Cardiac fibroblast (primary cell): ENCODE measurements at regions not wholly inside any gene's neighbourhood (a gene's known extent, or its start where the extent isn't known, plus 50 kb on each side); places are given as distances from the start of the nearest gene placed in this dataset.
A peak's percentile ranks its signal among the peaks of the same experiment; 100 is the strongest.

ENCODE experiments used
- DNase-seq, 2 donors: peaks; one replicate each; pipeline versions ENCODE4 v3.0.0 to v3.0.0-alpha.2; 2010; ENCODE audit warnings: low read depth in 2 of 2
- H3K4me3 ChIP-seq, 2 donors: replicated peaks in 1 of 2; 1 replicate in 1 of 2; 2 replicates in 1 of 2; pipeline ENCODE4 v1.5.1; 2011; ENCODE audit warnings: low read depth in 2 of 2, low read length in 2 of 2, mild to moderate bottlenecking in 2 of 2, moderate library complexity in 1 of 2
- CTCF ChIP-seq: IDR thresholded peaks from one replicate; pipeline ENCODE4 v1.5.1; 2011; ENCODE audit warnings: low read depth, mild to moderate bottlenecking, low read length, inconsistent platforms

- TF ChIP-seq CTCF = no peak
- no peak overlapping the region for H3K4me3 ChIP-seq
- DNase-seq = no peak
Observed at GRCh38 chr2:53582556-53582955, 185.0 kb upstream of the CHAC2 start.

DNA sequence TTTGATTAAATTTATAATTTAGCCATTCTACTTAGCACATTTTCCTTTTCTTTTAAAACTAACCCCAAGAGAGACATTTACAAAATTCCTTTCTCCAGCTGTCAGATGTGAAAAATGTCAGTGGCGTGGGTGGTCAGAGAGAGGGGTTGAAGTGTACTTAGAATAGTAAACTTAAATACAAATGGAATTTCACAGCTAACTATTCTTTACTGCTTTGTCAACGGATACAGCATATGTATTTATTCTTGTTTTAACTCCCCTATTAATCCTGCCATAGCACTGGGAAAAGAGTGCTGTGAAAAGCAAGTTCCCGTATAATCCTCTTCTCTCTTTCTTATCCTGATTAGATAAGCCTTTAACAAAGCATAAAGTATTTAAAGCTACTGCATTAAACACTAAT is 191.4 kb upstream of the CHAC2 start:
- TF ChIP-seq CTCF = no peak
- no peak overlapping the region for H3K4me3 ChIP-seq
- peak; percentile 15 to 37 for DNase-seq

DNA sequence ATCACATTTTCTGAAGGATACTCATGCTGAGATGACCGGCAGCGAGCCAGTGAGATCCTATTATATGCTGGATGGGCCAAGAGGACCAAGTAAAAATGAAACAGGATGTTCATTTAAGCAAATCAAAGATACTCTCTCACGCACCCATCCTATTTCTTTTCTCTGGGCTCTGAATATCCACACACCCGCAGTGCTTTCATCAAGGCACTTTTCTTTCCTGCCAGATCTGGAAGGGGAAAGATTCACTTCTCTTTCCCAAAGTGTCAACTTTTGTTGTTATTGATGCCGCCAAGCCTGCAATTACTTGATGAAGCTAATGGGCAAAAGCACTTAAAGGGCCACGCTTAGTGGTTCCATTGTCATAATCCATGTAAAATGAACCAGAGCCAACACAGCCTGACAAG is 191.9 kb upstream of the CHAC2 start:
- no peak overlapping the region for H3K4me3 ChIP-seq
- DNase-seq = peak; percentile 6 to 24
- no peak for TF ChIP-seq CTCF

- no peak for TF ChIP-seq CTCF
Observed at GRCh38 chr2:53572696-53573095, 194.9 kb upstream of the CHAC2 start.

GRCh38 chr2:53569957-53570727 is 197.5 kb upstream of the CHAC2 start:
- DNase-seq = no peak

More at GRCh38 chr2:53572696-53573095, 194.9 kb upstream of the CHAC2 start:
- no peak for DNase-seq
- no peak overlapping the region for H3K4me3 ChIP-seq

GRCh38 chr2:53568469-53568868 is 199.1 kb upstream of the CHAC2 start:
- no peak for TF ChIP-seq CTCF
- peak in 1 of 2 donors; percentile 4 for DNase-seq

More at GRCh38 chr2:53569957-53570727, 197.5 kb upstream of the CHAC2 start:
- no peak overlapping the region for H3K4me3 ChIP-seq
- TF ChIP-seq CTCF = no peak

More at GRCh38 chr2:53568469-53568868, 199.1 kb upstream of the CHAC2 start:
- H3K4me3 ChIP-seq = no peak overlapping the region
